Heart right ventricle (tissue), 16 donors: ENCODE measurements at regions not wholly inside any gene's neighbourhood (a gene's known extent, or its start where the extent isn't known, plus 50 kb on each side); places are given as distances from the start of the nearest gene placed in this dataset.

Source experiments
- ATAC-seq, 8 donors: fragments of 200-7000 bp; cut with Tn5 transposase; one replicate each; pipeline ENCODE4 v1.9.1; 2020; ENCODE audit warnings: mild to moderate bottlenecking in 8 of 8, moderate library complexity in 8 of 8, moderate number of reproducible peaks in 1 of 8
- DNase-seq, 2 donors: peaks; one replicate each; pipeline ENCODE4 v3.0.0-alpha.2; 2020
- H3K27ac ChIP-seq, 10 donors: fragments of 200-600 bp; sonication (generic) in 2 of 10; one replicate each; pipeline versions ENCODE4 v1.5.0 to v1.8.0; 2020 to 2022; ENCODE audit warnings: mild to moderate bottlenecking in 3 of 10
- H3K27me3 ChIP-seq, 7 donors: fragments of 200-600 bp; one replicate each; pipeline ENCODE4 v1.8.0; 2021 to 2022; ENCODE audit warnings: mild to moderate bottlenecking in 2 of 7
- H3K36me3 ChIP-seq, 9 donors: fragments of 200-600 bp; sonication (generic) in 1 of 9; one replicate each; pipeline versions ENCODE4 v1.5.0 to v1.8.0; 2020 to 2022; ENCODE audit warnings: mild to moderate bottlenecking in 2 of 9
- H3K4me1 ChIP-seq, 9 donors: fragments of 200-600 bp; sonication (generic) in 1 of 9; one replicate each; pipeline versions ENCODE4 v1.5.0 to v1.8.0; 2020 to 2022; ENCODE audit warnings: mild to moderate bottlenecking in 4 of 9
- H3K4me3 ChIP-seq, 10 donors: fragments of 200-600 bp; sonication (generic) in 2 of 10; one replicate each; pipeline versions ENCODE4 v1.5.0 to v1.8.0; 2020 to 2022; ENCODE audit warnings: mild to moderate bottlenecking in 7 of 10, moderate library complexity in 2 of 10
- H3K9me3 ChIP-seq, 11 donors: fragments of 200-600 bp in 10 of 11; sonication (generic) in 2 of 11; one replicate each; pipeline versions ENCODE4 v1.5.0 to v1.8.0; 2013 to 2022; ENCODE audit warnings: mild to moderate bottlenecking in 2 of 11, control low read depth in 1 of 11, moderate library complexity in 1 of 11
- CTCF ChIP-seq, 9 donors: fragments of 200-600 bp; sonication (generic) in 2 of 9; IDR thresholded peaks; one replicate each; pipeline versions ENCODE4 v1.5.0 to v1.8.0; 2021 to 2022; ENCODE audit warnings: antibody characterized with exemption in 9 of 9, mild to moderate bottlenecking in 5 of 9, moderate library complexity in 1 of 9
- WGBS, 2 donors: extraction: QIAGEN DNeasy Blood & Tissue Kit; methylation state at CpG; one replicate each; pipeline ENCODE4 v1.1.7; 2013; ENCODE audit warnings: inconsistent platforms in 1 of 2; 5-methylcytosine and 5-hydroxymethylcytosine counted together
- intact Hi-C, 10 donors: fragments of 100-400 bp; cut with DNase I; formaldehyde crosslinking; loops; one replicate each; pipeline versions ENCODE4 v1.11.1 to v1.14.2; 2022
- donor health status: Arrhythmogenic right ventricular cardiomyopathy.
- donor health status: ischemic (EF 13 %, LVEDD 7.1; RV severe dilation, severe dysfunction).
- donor health status: healthy with polysubstance abuse.
- donor health status: DM: no; HTN: yes; CAD: no.
- donor health status: DM: no; HTN: no; CAD: no.
- donor health status: ischemic (EF 25% LVEDD 6.9; RV normal size, moderate dysfunction).
- donor health status: ischemic (EF 25% LVEDD 5.7; RV mildly dilated, moderate dysfunction).
- donor health status: healthy.
- donor health status: DM: yes; HTN: yes; CAD: no.
- donor health status: Ischemic cardiomyopathy.
- donor health status: ischemic (EF 35%, LVEDD 5.7; RV mildly dilated, moderate dysfunction).
- donor health status: nonischemic (EF 11% LVEDD 7.7; RV severe dilation, severe dysfunction).
- donor health status: DM: yes; HTN: yes; CAD: no.
- donor health status: PGD.
- donor health status: ischemic (EF 29% LVEDD 5.4; RV normal size, mild dysfunction).
- donor health status: nonischemic (EF 23%, LVEDD 6.1; RV moderate dilation, normal function).

- ATAC-seq, result no peak
- no peaks in the 10 kb centered on the region for H3K27me3 ChIP-seq
- H3K4me1 ChIP-seq, result no peaks in the 10 kb centered on the region
- no peak for TF ChIP-seq CTCF (IDR thresholded peaks at IDR 0.05)
- H3K36me3 ChIP-seq, result no peaks in the 10 kb centered on the region
- no peak overlapping the region for H3K4me3 ChIP-seq
- no peak overlapping the region for H3K27ac ChIP-seq
- intact Hi-C loops, result no loop called here
- DNase-seq, result no peak
- peaks cover 0 to 55% (median 0%) of the 10 kb centered on the region in 11 donors for H3K9me3 ChIP-seq
Observed at GRCh38 chr2:123036300-123036699, 988.8 kb upstream of the CNTNAP5 start.

DNA sequence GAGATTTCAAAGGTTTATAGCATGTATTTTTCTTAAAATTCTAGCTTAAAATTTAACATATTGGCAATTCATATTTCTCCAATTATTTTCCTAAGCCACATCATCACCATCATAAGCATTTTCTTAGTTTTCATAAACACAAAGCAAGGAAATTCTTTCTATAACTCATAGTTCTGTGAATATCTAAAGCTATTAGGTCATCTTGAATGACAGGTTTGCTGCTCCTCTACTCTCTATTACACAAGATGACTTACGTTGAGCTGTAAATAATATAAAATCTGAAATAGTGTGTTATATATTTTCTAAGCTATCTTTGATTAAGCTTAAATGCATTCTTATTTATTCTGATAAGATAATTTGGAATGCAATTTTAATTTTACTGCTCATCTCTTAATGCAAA is 984.6 kb upstream of the CNTNAP5 start:
- no peaks in the 10 kb centered on the region for H3K27me3 ChIP-seq
- H3K27ac ChIP-seq, result no peak overlapping the region
- no peaks in the 10 kb centered on the region for H3K36me3 ChIP-seq
- H3K9me3 ChIP-seq, result peaks cover 0 to 18% (median 0%) of the 10 kb centered on the region in 11 donors
- intact Hi-C loops, result no loop called here
- no peaks in the 10 kb centered on the region for H3K4me1 ChIP-seq
- TF ChIP-seq CTCF (IDR thresholded peaks at IDR 0.05), result no peak
- DNase-seq (no peak), ATAC-seq (no peak)
- no peak overlapping the region for H3K4me3 ChIP-seq
- 77 to 79% methylated on average over 1 of the region's 1 CpG for WGBS, 2 donors

GRCh38 chr2:123043458-123043857 is 981.6 kb upstream of the CNTNAP5 start:
- no peak for DNase-seq
- intact Hi-C loops, result no loop called here
- no peak overlapping the region for H3K4me3 ChIP-seq
- WGBS, 2 donors, result 97 to 98% methylated on average over 1 of the region's 1 CpG
- no peaks in the 10 kb centered on the region for H3K27me3 ChIP-seq
- H3K4me1 ChIP-seq, result no peaks in the 10 kb centered on the region
- no peak for TF ChIP-seq CTCF (IDR thresholded peaks at IDR 0.05)
- no peak overlapping the region for H3K27ac ChIP-seq
- peaks cover 0 to 7% (median 0%) of the 10 kb centered on the region in 11 donors for H3K9me3 ChIP-seq
- ATAC-seq, result no peak
- no peaks in the 10 kb centered on the region for H3K36me3 ChIP-seq

- intact Hi-C loops, result no loop called here
- Histone ChIP-seq H3K36me3 (no peaks in the 10 kb centered on the region), H3K4me3 (no peak overlapping the region), H3K27me3 (no peaks in the 10 kb centered on the region), H3K27ac (no peak overlapping the region), H3K4me1 (no peaks in the 10 kb centered on the region), H3K9me3 (peaks cover 0 to 7% (median 0%) of the 10 kb centered on the region in 11 donors)
- 81 to 91% methylated on average over 3 of the region's 3 CpGs for WGBS, 2 donors
- no peak for TF ChIP-seq CTCF (IDR thresholded peaks at IDR 0.05)
- ATAC-seq (no peak), DNase-seq (no peak)
Observed at GRCh38 chr2:123045713-123046112, 979.4 kb upstream of the CNTNAP5 start.

- Histone ChIP-seq H3K4me1 (no peaks in the 10 kb centered on the region), H3K27ac (no peak overlapping the region), H3K27me3 (no peaks in the 10 kb centered on the region), H3K9me3 (peaks cover 0 to 7% (median 0%) of the 10 kb centered on the region in 11 donors), H3K4me3 (no peak overlapping the region), H3K36me3 (no peaks in the 10 kb centered on the region)
- DNase-seq (no peak), ATAC-seq (no peak)
- TF ChIP-seq CTCF (IDR thresholded peaks at IDR 0.05), result no peak
- intact Hi-C loops, result no loop called here
Observed at GRCh38 chr2:123047186-123047585, 977.9 kb upstream of the CNTNAP5 start.
